ENCODE measurements at regions not wholly inside any gene's neighbourhood (a gene's known extent, or its start where the extent isn't known, plus 50 kb on each side); places are given as distances from the start of the nearest gene placed in this dataset.

GRCh38 chr2:160561551-160562295 is 68.1 kb upstream of the RBMS1 start:
- Histone ChIP-seq H3K4me3 (no peak overlapping the region), H3K9me3 (peaks cover 0 to 4% (median 0%) of the 10 kb centered on the region in 4 donors), H3K4me1 (no peaks in the 10 kb centered on the region), H3K36me3 (no peaks in the 10 kb centered on the region), H3K27me3 (no peaks in the 10 kb centered on the region), H3K27ac (no peak overlapping the region)
- no peak for TF ChIP-seq POLR2A (IDR thresholded peaks at IDR 0.05)
- TF ChIP-seq CTCF (IDR thresholded peaks at IDR 0.05) = no peak
- TF ChIP-seq EP300 (IDR thresholded peaks at IDR 0.05) = no peak
- 60 to 61% methylated on average over 4 of the region's 4 CpGs for WGBS, 2 donors
- DNase-seq (ENCODE audit: low spot score in 2 of 2) = no peak

GRCh38 chr2:160562730-160563129 is 69.1 kb upstream of the RBMS1 start:
- TF ChIP-seq CTCF (IDR thresholded peaks at IDR 0.05) (no peak), POLR2A (IDR thresholded peaks at IDR 0.05) (no peak), EP300 (IDR thresholded peaks at IDR 0.05) (no peak)
- H3K4me3 ChIP-seq = no peak overlapping the region
- H3K4me1 ChIP-seq = no peaks in the 10 kb centered on the region
- no peak overlapping the region for H3K27ac ChIP-seq
- no peaks in the 10 kb centered on the region for H3K9me3 ChIP-seq
- no peaks in the 10 kb centered on the region for H3K36me3 ChIP-seq
- DNase-seq (ENCODE audit: low spot score in 2 of 2) = no peak
- 89 to 94% methylated on average over 2 of the region's 2 CpGs for WGBS, 2 donors
- H3K27me3 ChIP-seq = no peaks in the 10 kb centered on the region

- H3K36me3 ChIP-seq = no peaks in the 10 kb centered on the region
- no peaks in the 10 kb centered on the region for H3K27me3 ChIP-seq
- H3K9me3 ChIP-seq = no peaks in the 10 kb centered on the region
- H3K27ac ChIP-seq = no peak overlapping the region
- no peaks in the 10 kb centered on the region for H3K4me1 ChIP-seq
- no peak overlapping the region for H3K4me3 ChIP-seq
- no peak for TF ChIP-seq EP300 (IDR thresholded peaks at IDR 0.05)
- no peak for TF ChIP-seq POLR2A (IDR thresholded peaks at IDR 0.05)
- TF ChIP-seq CTCF (IDR thresholded peaks at IDR 0.05) = no peak
- no peak for DNase-seq (ENCODE audit: low spot score in 2 of 2)
Measured at GRCh38 chr2:160564591-160564990, 71.0 kb upstream of the RBMS1 start.

GRCh38 chr2:160565099-160565845 is 71.7 kb upstream of the RBMS1 start:
- no peak overlapping the region for H3K27ac ChIP-seq
- no peaks in the 10 kb centered on the region for H3K27me3 ChIP-seq
- no peak for DNase-seq (ENCODE audit: low spot score in 2 of 2)
- no peaks in the 10 kb centered on the region for H3K36me3 ChIP-seq
- H3K4me1 ChIP-seq = no peaks in the 10 kb centered on the region
- WGBS, 2 donors = 83 to 84% methylated on average over 3 of the region's 3 CpGs
- TF ChIP-seq CTCF (IDR thresholded peaks at IDR 0.05) = no peak
- TF ChIP-seq EP300 (IDR thresholded peaks at IDR 0.05) = no peak
- no peak for TF ChIP-seq POLR2A (IDR thresholded peaks at IDR 0.05)
- H3K4me3 ChIP-seq = no peak overlapping the region
- H3K9me3 ChIP-seq = no peaks in the 10 kb centered on the region

GRCh38 chr2:160566717-160567116 is 73.1 kb upstream of the RBMS1 start:
- no peak overlapping the region for H3K27ac ChIP-seq
- no peak overlapping the region for H3K4me3 ChIP-seq
- H3K9me3 ChIP-seq = no peaks in the 10 kb centered on the region
- H3K27me3 ChIP-seq = no peaks in the 10 kb centered on the region
- peak in 1 of 2 donors; percentile 71 for DNase-seq (ENCODE audit: low spot score in 2 of 2)
- no peaks in the 10 kb centered on the region for H3K36me3 ChIP-seq
- H3K4me1 ChIP-seq = no peaks in the 10 kb centered on the region
- peak in 1 of 2 donors; percentile 67 for TF ChIP-seq EP300 (IDR thresholded peaks at IDR 0.05)
- TF ChIP-seq POLR2A (IDR thresholded peaks at IDR 0.05) = no peak

Data from tibial nerve (tissue), 4 donors.